ENCODE measurements at regions not wholly inside any gene's neighbourhood (a gene's known extent, or its start where the extent isn't known, plus 50 kb on each side); places are given as distances from the start of the nearest gene placed in this dataset.

DNA sequence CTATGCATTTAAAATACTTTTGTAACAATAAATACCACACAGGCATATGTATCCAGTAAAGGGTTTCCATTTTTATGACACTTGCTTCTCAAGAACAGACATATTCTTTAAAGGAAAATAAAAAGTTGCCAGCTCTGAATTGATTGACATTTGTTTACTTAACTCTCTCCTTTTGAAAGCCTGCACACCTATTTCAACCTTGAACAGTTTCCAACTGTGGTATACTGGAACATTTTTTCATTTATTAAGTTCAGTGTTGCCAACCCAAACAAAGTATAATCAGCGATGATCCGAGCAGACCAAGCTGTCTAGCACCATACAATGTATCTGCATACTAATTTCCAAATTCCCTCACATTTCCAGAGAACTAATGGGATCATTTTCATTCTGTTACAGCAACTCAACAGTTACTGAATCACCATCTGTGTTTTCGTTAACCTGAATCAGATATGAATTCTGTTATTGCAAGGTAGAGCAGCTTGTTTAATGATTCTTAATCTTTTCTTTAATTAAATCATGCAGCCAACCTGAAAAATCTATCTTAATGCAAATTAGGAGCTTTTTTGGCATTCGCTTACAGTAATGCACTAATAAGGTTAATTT is 725.5 kb upstream of the ZEB2 start:
- TF ChIP-seq, protein P1, sequence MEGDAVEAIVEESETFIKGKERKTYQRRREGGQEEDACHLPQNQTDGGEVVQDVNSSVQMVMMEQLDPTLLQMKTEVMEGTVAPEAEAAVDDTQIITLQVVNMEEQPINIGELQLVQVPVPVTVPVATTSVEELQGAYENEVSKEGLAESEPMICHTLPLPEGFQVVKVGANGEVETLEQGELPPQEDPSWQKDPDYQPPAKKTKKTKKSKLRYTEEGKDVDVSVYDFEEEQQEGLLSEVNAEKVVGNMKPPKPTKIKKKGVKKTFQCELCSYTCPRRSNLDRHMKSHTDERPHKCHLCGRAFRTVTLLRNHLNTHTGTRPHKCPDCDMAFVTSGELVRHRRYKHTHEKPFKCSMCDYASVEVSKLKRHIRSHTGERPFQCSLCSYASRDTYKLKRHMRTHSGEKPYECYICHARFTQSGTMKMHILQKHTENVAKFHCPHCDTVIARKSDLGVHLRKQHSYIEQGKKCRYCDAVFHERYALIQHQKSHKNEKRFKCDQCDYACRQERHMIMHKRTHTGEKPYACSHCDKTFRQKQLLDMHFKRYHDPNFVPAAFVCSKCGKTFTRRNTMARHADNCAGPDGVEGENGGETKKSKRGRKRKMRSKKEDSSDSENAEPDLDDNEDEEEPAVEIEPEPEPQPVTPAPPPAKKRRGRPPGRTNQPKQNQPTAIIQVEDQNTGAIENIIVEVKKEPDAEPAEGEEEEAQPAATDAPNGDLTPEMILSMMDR (IDR thresholded peaks at IDR 0.05) = no peak
- TF ChIP-seq EP300 (IDR thresholded peaks at IDR 0.05) = no peak

Measured in suprapubic skin (tissue), 3 donors.